ENCODE measurements at regions not wholly inside any gene's neighbourhood (a gene's known extent, or its start where the extent isn't known, plus 50 kb on each side); places are given as distances from the start of the nearest gene placed in this dataset.

DNA sequence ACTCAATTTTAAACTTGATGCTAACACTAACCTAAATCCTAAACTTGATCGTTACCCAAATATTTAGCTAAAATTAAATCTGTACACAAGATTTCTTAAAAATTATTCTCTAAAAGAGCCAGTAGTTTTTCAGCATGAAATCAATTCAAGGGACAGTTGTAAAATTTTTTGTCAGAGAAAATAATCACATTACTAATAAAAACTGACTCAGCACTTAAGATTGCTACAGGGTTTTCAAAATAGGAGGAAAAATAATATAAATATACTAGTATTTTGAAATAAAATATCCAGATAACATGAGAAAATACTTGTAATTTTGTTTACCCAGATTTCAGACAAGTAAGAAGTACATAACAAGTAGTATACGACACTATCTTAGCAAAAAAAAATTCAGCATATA lies 1268.1 kb upstream of the USP15 start:
- TF ChIP-seq, protein P1, sequence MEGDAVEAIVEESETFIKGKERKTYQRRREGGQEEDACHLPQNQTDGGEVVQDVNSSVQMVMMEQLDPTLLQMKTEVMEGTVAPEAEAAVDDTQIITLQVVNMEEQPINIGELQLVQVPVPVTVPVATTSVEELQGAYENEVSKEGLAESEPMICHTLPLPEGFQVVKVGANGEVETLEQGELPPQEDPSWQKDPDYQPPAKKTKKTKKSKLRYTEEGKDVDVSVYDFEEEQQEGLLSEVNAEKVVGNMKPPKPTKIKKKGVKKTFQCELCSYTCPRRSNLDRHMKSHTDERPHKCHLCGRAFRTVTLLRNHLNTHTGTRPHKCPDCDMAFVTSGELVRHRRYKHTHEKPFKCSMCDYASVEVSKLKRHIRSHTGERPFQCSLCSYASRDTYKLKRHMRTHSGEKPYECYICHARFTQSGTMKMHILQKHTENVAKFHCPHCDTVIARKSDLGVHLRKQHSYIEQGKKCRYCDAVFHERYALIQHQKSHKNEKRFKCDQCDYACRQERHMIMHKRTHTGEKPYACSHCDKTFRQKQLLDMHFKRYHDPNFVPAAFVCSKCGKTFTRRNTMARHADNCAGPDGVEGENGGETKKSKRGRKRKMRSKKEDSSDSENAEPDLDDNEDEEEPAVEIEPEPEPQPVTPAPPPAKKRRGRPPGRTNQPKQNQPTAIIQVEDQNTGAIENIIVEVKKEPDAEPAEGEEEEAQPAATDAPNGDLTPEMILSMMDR (conservative IDR thresholded peaks at IDR 0.05; ENCODE audit: control insufficient read depth, insufficient read depth, low read depth, low read length) = no peak
- H3K4me3 ChIP-seq (ENCODE audit: control insufficient read depth, low read depth, low read length) = no peak overlapping the region
- DNase-seq (ENCODE audit: low read depth) = no peak

GRCh38 chr12:60995256-60995825 lies 1264.9 kb upstream of the USP15 start:
- TF ChIP-seq, protein P1 (conservative IDR thresholded peaks at IDR 0.05; ENCODE audit: control insufficient read depth, insufficient read depth, low read depth, low read length) = no peak
- DNase-seq (ENCODE audit: low read depth) = no peak
- H3K4me3 ChIP-seq (ENCODE audit: control insufficient read depth, low read depth, low read length) = no peak overlapping the region

DNA sequence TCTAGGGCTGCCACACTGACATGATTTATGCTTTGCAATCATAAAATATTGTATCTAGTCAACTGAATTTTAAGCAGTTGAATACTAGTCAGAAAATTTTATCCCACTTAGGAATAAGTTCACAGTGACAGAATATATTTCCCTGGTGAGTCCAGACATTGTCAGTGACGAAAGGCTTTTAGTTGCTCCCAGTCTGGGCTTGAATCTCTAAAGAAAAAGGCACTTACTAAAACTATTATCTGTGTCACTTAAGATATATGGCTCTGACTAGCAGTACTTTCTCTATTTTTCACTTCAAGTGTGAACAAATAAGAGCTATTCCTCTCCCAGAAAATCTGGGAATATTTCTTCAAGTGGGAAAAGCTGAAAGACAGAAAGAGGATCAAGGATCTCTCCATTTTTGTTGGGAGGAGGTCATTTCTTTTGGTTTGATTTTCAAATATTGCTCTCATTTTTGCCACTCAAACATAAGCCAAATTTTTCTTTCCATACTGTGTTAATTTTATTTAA lies 1262.3 kb upstream of the USP15 start:
- DNase-seq (ENCODE audit: low read depth) = no peak
- H3K4me3 ChIP-seq (ENCODE audit: control insufficient read depth, low read depth, low read length) = no peak overlapping the region
- TF ChIP-seq, protein P1 (conservative IDR thresholded peaks at IDR 0.05; ENCODE audit: control insufficient read depth, insufficient read depth, low read depth, low read length) = no peak

GRCh38 chr12:61009192-61009591 lies 1251.0 kb upstream of the USP15 start:
- no peak for DNase-seq (ENCODE audit: low read depth)
- no peak overlapping the region for H3K4me3 ChIP-seq (ENCODE audit: control insufficient read depth, low read depth, low read length)
- TF ChIP-seq, protein P1 (conservative IDR thresholded peaks at IDR 0.05; ENCODE audit: control insufficient read depth, insufficient read depth, low read depth, low read length) = no peak

DNA sequence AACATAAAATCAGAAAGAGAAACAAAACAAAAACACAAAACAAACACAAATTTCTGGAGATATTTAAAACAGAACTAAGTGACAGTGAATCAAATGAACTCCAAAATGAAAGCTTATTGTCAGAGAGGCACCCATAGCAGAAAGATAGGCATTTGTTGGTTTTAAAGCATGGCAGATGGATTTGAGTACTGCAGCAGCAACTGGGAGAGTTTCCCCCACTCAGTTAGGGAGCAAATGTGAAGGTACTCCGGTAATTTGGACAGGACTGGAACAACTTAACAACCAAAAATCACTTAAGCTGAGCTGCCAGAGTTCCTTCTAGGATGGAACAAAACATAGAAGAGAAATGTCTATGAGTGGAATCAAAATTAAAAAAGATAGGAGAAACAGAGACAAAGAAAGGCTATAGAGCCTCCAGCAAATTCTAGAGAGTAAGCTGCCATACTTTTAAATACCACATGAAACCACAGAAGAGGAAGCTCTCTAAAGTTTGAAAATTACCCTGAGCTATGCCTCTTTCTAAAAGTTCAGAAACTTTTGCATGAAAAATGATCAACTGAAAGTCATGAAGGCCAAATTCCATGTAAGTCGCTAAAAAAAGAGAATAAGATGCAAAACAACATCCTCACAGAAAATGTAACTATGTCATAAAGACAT lies 1248.3 kb upstream of the USP15 start:
- no peak for DNase-seq (ENCODE audit: low read depth)
- no peak overlapping the region for H3K4me3 ChIP-seq (ENCODE audit: control insufficient read depth, low read depth, low read length)
- TF ChIP-seq, protein P1 (conservative IDR thresholded peaks at IDR 0.05; ENCODE audit: control insufficient read depth, insufficient read depth, low read depth, low read length) = no peak

DNA sequence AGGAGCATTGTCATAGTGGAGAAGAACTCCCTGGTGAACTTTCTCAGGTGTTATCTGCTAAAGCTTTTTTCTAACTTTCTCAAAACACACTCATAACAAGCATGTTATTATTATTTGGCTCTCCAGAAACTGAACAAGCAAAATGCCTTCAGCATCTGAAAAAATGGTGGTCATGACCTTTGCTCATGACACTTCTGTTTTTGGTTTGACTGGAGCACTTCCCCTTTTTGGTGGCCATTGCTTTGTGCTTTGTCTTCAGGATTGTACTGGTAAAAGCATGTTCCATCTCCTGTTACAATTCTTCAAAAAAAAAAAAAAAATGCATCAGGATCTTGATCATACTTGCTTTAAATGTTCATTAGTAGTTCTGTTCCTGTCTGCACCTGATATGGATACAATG lies 1241.6 kb upstream of the USP15 start:
- DNase-seq (ENCODE audit: low read depth) = no peak
- TF ChIP-seq, protein P1 (conservative IDR thresholded peaks at IDR 0.05; ENCODE audit: control insufficient read depth, insufficient read depth, low read depth, low read length) = no peak

More for the DNA sequence above, 1241.6 kb upstream of the USP15 start:
- H3K4me3 ChIP-seq (ENCODE audit: control insufficient read depth, low read depth, low read length) = no peak overlapping the region

Data from fibroblast of mammary gland (primary cell).